Activated CD4-positive, alpha-beta T cell treated with anti-CD3 and anti-CD28 coated beads, Interleukin-2, amount 50 U/mL, for 16 hours (primary cell): ENCODE measurements at regions not wholly inside any gene's neighbourhood (a gene's known extent, or its start where the extent isn't known, plus 50 kb on each side); places are given as distances from the start of the nearest gene placed in this dataset.
"Not testable (repeated sequence)": the region's sequence is repeated elsewhere in the genome, so short reads cannot be mapped to it uniquely, and the experiment has no call there.

Source experiments
- DNase-seq: peaks from one replicate; pipeline ENCODE4 v3.0.0-alpha.2; 2020

GRCh38 chr7:132029369-132030085, 473.1 kb upstream of the PODXL start:
- DNase-seq, result no peak

DNA sequence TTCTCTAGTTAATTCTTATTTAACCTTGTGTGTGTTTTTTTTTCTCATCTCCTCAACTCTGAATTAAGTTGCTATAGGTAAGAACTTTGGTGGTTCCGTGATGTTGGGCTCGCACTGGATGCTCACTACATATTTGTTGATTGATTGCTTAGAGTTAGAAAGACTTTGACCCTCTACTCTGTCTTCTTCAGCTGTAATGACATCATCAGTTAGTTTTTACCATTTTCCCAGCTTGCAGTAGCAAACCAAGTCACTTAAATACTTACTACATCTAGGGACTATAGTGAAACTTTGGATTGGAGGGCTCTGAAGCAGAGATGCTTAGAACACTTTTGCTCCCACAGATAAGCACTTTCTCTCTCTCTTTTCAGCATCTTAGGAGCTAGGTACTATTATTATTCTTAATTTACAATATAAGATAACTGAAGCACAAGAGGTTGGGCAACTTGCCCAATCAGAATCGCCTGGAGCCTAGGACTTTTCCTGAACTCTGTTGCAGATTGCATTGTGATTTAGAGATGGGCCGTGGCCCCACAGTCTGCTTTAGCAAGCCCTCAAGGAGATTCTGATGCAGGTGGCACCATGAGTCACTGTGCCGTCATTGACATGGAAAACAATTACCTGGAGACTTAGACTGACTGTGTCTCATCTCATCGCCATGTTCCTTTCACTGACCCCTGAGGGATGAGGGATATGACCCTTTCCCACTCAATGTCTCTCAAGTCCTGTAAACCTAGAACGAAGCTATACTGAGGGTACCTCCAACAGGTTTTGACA, 471.9 kb upstream of the PODXL start:
- no peak for DNase-seq

- no peak for DNase-seq
Measured at GRCh38 chr7:132024290-132024689, 467.9 kb upstream of the PODXL start.

- no peak for DNase-seq
Measured at GRCh38 chr7:132023466-132023865, 467.0 kb upstream of the PODXL start.

GRCh38 chr7:132022188-132022587, 465.8 kb upstream of the PODXL start:
- DNase-seq, result no peak

DNA sequence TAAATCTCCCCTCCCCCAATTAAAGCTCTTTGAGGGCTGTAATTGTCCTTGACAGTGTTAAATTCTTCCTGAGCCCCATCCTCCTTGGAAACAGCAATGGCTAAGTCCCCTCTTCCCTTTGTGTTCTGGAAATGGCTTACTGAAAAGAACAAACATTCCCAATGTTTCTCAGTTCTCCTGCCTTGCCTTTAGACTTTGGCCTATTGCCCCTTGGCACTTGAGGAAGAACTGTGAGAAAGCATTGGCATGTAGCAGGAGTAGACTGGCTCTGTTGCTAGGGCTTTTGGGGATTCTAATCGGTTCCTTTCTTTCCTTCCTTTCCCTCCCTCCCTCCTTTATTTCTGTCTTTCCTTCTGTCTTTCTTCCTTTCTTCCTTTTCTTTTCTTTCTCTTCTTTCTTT, 463.3 kb upstream of the PODXL start:
- DNase-seq, result no peak

- DNase-seq, result no peak
Measured at GRCh38 chr7:132009778-132010177, 453.4 kb upstream of the PODXL start.

DNA sequence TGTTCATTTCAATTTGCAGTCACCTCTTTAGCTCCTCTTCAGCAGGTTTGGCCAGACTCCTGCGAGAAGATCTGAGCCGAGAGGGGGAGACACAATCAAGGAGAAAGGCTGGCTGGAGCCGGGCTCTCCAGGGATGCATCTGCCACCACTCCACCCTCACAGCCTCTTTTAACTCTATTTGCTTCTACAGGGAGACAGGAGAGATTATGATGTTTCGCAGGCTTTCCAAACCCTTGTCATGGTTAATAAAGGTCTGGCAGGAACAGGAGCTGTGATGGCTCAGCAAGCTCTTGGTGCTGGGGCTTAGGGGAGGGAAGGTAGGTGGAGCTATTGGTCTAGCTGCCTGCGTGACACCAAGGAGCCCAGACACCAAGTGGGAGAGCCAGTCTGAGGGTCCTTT, 448.1 kb upstream of the PODXL start:
- DNase-seq, result no peak

GRCh38 chr7:132002343-132002968, 446.0 kb upstream of the PODXL start:
- DNase-seq, result no peak

DNA sequence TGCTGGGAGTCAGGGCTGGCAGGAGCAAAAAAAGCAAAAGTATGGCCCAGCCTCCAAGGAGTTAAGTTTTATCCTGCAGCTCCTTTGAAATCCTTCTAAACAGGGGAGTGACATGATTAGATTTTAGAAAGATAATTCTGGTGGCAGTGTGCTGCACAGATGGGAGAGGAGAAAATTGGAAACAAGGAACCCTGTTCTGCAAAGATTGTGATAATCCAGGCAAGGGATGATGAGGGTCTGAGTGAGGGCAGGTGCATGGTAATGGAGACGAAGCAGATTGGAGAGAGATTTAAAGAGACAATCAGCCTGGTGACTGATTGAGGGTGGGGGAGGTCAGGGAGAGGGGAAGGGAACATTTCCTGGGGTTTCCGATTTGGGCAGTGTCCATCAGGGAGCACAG, 444.7 kb upstream of the PODXL start:
- DNase-seq, result no peak

- no peak for DNase-seq
Measured at GRCh38 chr7:131999193-131999592, 442.8 kb upstream of the PODXL start.

- no peak for DNase-seq
Measured at GRCh38 chr7:131995324-131995723, 438.9 kb upstream of the PODXL start.

- DNase-seq, result not testable (repeated sequence)
Measured at GRCh38 chr7:131981069-131981468, 424.6 kb upstream of the PODXL start.

GRCh38 chr7:131978118-131978517, 421.7 kb upstream of the PODXL start:
- DNase-seq, result not testable (repeated sequence)

DNA sequence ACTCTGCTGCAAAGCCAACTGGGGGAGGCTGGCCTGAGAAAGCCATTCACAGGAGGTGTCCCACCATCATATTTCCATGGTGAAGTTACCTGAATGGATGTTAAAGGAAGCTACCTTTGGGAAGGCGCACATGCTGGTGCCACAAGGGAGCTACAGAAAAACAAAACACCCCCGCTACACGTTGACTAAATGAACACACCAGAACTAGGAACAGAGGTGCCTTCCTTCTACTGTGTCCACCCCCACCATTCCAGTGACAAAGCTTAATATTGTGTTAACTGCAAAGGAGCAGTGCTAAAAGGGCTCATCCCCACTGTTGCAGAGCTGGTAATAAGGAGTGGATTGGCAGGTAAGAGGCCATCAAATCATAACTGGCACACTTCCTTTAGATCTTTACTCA, 420.0 kb upstream of the PODXL start:
- DNase-seq, result no peak

DNA sequence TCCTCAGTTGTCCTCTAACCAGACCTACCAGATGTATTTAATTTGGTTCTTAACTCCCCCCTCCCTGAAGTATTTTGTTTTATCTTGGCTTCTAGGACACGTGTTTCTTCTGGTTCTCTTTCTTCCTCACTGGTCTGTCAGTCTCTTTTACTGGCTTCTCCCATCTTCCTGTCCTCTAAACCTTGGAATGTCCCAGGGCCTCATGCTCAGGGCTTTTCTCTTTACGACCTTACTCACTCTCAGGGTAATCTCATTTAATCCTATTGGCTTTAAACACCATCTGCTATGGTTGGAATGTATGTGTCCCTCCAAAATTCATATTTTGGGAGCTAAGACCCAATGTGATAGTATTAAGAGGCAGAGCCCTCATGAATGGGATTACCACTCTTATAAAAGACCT, 418.2 kb upstream of the PODXL start:
- no peak for DNase-seq

- no peak for DNase-seq
Measured at GRCh38 chr7:131972251-131972650, 415.8 kb upstream of the PODXL start.

DNA sequence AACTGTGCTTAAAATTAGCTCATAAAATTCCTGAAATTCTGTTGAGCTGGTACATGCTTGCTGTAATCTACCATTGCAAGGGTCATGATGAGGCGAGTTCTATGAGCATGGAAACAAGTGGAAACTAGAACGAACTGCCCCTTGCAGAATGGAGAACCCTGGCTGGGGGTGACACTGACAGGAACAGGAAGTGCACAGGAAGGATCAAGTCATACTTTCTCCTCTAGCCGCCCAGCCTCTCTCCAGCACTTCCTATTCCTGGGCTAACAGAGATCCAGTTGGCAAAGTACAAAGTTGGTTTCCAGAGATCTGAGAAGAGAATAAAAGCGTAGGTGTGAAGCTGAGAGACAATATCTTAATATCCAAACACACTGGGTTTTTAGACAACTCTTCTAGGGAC, 414.2 kb upstream of the PODXL start:
- no peak for DNase-seq

DNA sequence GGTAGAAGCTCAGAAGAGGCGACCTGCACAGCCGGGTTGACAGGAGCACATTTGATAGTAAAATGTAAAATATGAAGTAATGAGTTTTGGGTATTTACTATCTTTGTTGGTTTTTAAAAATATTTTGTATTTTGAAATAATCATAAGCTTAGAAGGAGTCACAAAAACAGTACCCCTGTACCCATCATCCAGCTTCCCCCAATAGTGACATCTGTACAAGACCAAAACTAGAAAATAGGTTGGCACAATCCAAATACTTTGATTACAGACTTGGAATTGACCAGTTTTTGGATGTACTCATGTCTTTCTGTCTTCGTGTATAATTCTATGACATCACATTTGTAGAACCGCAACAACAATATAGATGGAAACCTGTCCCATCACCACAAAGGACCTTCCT, 413.1 kb upstream of the PODXL start:
- DNase-seq, result no peak

DNA sequence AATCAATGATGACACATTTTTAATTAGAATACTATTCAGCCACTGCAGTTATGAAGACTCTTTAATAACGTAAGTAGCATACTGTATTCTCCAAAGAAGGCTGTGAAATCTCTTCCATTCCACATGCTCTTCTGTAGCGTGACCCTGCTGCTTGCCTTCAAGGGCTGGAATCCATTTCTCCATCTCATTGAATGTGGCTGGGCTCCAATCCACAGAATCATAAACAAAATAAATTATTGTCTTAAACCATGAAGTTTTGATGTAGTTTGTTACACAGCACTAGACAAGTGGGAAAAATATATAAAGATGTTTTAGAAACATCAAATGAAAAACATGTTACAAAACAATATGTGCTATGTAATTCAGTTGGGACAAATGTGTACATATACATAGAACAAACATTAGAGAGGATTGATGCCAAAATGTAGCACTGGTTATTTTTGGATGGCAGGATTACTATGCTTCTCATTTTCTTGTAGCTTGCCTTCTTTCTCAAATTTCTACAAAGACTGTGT, 410.8 kb upstream of the PODXL start:
- DNase-seq, result no peak

GRCh38 chr7:131964203-131964602, 407.8 kb upstream of the PODXL start:
- DNase-seq, result no peak

GRCh38 chr7:131961054-131961680, 404.7 kb upstream of the PODXL start:
- no peak for DNase-seq

GRCh38 chr7:131959106-131959812, 402.8 kb upstream of the PODXL start:
- DNase-seq, result no peak
